ENCODE measurements at regions not wholly inside any gene's neighbourhood (a gene's known extent, or its start where the extent isn't known, plus 50 kb on each side); places are given as distances from the start of the nearest gene placed in this dataset.

DNA sequence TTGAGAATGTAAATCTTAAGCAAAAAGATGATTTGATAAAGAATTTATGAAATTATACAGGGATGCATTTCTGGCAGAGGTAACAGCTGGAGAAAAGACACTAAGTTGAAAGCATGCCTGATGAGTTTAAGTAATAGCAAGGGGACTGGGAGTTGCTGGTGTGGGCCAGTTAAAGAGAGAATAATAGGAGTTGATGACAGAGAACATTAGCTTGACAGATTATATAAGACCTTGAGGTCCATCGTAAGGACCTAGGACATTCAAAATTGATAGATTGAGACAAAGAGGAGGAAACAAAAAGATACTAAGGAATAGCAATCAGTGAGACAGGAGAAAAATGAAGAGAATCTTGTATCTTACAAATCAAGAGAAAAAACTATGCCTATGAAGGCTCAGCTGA lies 84.7 kb upstream of the TMPRSS15 start:
- TF ChIP-seq, protein P1, sequence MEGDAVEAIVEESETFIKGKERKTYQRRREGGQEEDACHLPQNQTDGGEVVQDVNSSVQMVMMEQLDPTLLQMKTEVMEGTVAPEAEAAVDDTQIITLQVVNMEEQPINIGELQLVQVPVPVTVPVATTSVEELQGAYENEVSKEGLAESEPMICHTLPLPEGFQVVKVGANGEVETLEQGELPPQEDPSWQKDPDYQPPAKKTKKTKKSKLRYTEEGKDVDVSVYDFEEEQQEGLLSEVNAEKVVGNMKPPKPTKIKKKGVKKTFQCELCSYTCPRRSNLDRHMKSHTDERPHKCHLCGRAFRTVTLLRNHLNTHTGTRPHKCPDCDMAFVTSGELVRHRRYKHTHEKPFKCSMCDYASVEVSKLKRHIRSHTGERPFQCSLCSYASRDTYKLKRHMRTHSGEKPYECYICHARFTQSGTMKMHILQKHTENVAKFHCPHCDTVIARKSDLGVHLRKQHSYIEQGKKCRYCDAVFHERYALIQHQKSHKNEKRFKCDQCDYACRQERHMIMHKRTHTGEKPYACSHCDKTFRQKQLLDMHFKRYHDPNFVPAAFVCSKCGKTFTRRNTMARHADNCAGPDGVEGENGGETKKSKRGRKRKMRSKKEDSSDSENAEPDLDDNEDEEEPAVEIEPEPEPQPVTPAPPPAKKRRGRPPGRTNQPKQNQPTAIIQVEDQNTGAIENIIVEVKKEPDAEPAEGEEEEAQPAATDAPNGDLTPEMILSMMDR (conservative IDR thresholded peaks at IDR 0.05; ENCODE audit: low read length) = no peak
- TF ChIP-seq EZH2phosphoT487 (IDR thresholded peaks at IDR 0.05; ENCODE audit: borderline replicate concordance, low read depth, low read length) = no peak

All from OCI-LY7 (cell line).